HG03108 (cell line): ENCODE measurements at regions not wholly inside any gene's neighbourhood (a gene's known extent, or its start where the extent isn't known, plus 50 kb on each side); places are given as distances from the start of the nearest gene placed in this dataset.

Experiments
- ATAC-seq: cut with Tn5 transposase; IDR thresholded peaks from one replicate; pipeline ENCODE4 v1.9.1; 2021; ENCODE audit warnings: moderate library complexity; ENCODE audit not compliant: unreplicated experiment

GRCh38 chr17:77266891-77267341 is 126.1 kb downstream of the SEC14L1 start:
- no peak for ATAC-seq

GRCh38 chr17:77269696-77270681 is 129.2 kb downstream of the SEC14L1 start:
- ATAC-seq, result no peak

- no peak for ATAC-seq
Observed at GRCh38 chr17:77271411-77271810, 130.6 kb downstream of the SEC14L1 start.

GRCh38 chr17:77273397-77274085 is 132.8 kb downstream of the SEC14L1 start:
- no peak for ATAC-seq

- no peak for ATAC-seq
Observed at GRCh38 chr17:77274096-77274845, 133.5 kb downstream of the SEC14L1 start.

GRCh38 chr17:77279448-77280303 is 138.9 kb downstream of the SEC14L1 start:
- ATAC-seq, result no peak

- no peak for ATAC-seq
Observed at GRCh38 chr17:77280304-77281121, 139.7 kb downstream of the SEC14L1 start.

GRCh38 chr17:77281122-77281903 is 140.5 kb downstream of the SEC14L1 start:
- ATAC-seq, result peak; percentile 76

- no peak for ATAC-seq
Observed at GRCh38 chr17:77281904-77282367, 141.2 kb downstream of the SEC14L1 start.

- ATAC-seq, result no peak
Observed at GRCh38 chr17:77282524-77283515, 142.1 kb downstream of the SEC14L1 start.

GRCh38 chr17:77284023-77284617 is 143.4 kb downstream of the SEC14L1 start:
- ATAC-seq, result no peak

GRCh38 chr17:77285594-77286390 is 145.0 kb downstream of the SEC14L1 start:
- ATAC-seq, result no peak

GRCh38 chr17:77286391-77286640 is 145.5 kb downstream of the SEC14L1 start:
- no peak for ATAC-seq

GRCh38 chr17:77286641-77287431 is 146.1 kb downstream of the SEC14L1 start:
- ATAC-seq, result no peak

- ATAC-seq, result no peak
Observed at GRCh38 chr17:77287432-77288068, 146.8 kb downstream of the SEC14L1 start.
